Colonic mucosa (tissue), 4 donors: ENCODE measurements at regions not wholly inside any gene's neighbourhood (a gene's known extent, or its start where the extent isn't known, plus 50 kb on each side); places are given as distances from the start of the nearest gene placed in this dataset.
"Not testable (repeated sequence)": the region's sequence is repeated elsewhere in the genome, so short reads cannot be mapped to it uniquely, and the experiment has no call there.

Experiments used
- DNase-seq: peaks from one replicate; pipeline ENCODE4 v3.0.0-alpha.2; 2020
- H3K27ac ChIP-seq: fragments of 200-600 bp; one replicate; pipeline ENCODE4 v1.8.0; 2021
- H3K27me3 ChIP-seq: fragments of 200-600 bp; one replicate; pipeline ENCODE4 v1.8.0; 2021
- H3K36me3 ChIP-seq: fragments of 200-600 bp; one replicate; pipeline ENCODE4 v1.8.0; 2021
- H3K4me1 ChIP-seq: fragments of 200-600 bp; one replicate; pipeline ENCODE4 v1.8.0; 2021; ENCODE audit warnings: mild to moderate bottlenecking
- H3K4me3 ChIP-seq: fragments of 200-600 bp; one replicate; pipeline ENCODE4 v1.8.0; 2021
- H3K9ac ChIP-seq, 2 donors: one replicate each; pipeline ENCODE4 v1.7.0; 2013; ENCODE audit warnings: control low read depth in 2 of 2, low read depth in 2 of 2, low read length in 2 of 2
- H3K9me3 ChIP-seq: fragments of 200-600 bp; one replicate; pipeline ENCODE4 v1.8.0; 2021
- intact Hi-C: fragments of 100-400 bp; cut with DNase I; formaldehyde crosslinking; loops from one replicate; pipeline ENCODE4 v1.14.1; 2022
- TF ChIP-seq, protein P1 (sequence below): fragments of 200-600 bp; IDR thresholded peaks from one replicate; pipeline ENCODE4 v1.8.0; 2022; ENCODE audit warnings: antibody characterized with exemption, mild to moderate bottlenecking
- donor health status: healthy.
- donor health status: DM: no; HTN: no; CAD: no.
- donor health status: DM: no; HTN: no; CAD: no.

DNA sequence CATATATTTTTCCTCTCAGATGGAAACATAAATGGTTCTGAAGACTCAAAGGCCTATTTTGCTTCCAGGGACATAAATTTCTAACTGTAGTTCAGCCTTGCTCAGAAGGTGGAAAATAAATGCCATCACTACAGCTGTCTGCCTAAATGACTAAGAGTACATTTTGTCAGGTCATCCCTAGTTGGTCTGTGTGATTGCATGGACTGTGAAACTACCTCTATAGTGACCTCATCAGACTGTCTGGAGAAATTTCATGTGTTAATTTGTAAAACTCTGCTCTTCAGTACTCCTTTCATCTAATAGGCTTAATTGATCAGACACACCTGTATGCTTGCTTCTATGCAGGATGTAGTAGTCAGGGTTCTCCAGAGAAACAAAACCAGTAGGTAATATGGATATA is 886.9 kb downstream of the AMY1C start:
- Histone ChIP-seq H3K9ac (no peak overlapping the region), H3K36me3 (no peaks in the 10 kb centered on the region), H3K9me3 (no peaks in the 10 kb centered on the region), H3K27me3 (no peaks in the 10 kb centered on the region), H3K4me1 (no peaks in the 10 kb centered on the region), H3K4me3 (no peak overlapping the region), H3K27ac (no peak overlapping the region)
- no peak for DNase-seq
- intact Hi-C loops, result no loop called here
- TF ChIP-seq, protein P1, sequence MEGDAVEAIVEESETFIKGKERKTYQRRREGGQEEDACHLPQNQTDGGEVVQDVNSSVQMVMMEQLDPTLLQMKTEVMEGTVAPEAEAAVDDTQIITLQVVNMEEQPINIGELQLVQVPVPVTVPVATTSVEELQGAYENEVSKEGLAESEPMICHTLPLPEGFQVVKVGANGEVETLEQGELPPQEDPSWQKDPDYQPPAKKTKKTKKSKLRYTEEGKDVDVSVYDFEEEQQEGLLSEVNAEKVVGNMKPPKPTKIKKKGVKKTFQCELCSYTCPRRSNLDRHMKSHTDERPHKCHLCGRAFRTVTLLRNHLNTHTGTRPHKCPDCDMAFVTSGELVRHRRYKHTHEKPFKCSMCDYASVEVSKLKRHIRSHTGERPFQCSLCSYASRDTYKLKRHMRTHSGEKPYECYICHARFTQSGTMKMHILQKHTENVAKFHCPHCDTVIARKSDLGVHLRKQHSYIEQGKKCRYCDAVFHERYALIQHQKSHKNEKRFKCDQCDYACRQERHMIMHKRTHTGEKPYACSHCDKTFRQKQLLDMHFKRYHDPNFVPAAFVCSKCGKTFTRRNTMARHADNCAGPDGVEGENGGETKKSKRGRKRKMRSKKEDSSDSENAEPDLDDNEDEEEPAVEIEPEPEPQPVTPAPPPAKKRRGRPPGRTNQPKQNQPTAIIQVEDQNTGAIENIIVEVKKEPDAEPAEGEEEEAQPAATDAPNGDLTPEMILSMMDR, result no peak

DNA sequence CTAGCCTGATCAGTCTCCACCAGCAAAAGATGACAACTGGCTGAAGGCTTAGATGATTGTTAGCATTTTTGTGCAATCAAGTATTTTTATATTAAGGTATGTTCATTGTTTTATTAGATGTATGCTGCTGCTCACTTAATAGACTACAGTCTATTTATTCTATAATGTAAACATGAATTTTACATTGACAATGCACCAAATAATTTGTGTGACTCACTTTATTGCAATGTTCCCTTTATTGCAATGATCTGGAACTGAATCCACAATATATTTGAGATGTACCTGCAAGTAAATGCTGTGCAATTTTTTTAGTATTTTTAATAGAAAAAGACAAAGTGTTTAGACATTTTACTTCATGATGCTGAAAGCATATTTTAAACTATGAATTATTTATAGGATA is 896.5 kb downstream of the AMY1C start:
- Histone ChIP-seq H3K4me1 (no peaks in the 10 kb centered on the region), H3K9me3 (no peaks in the 10 kb centered on the region), H3K9ac (no peak overlapping the region), H3K27me3 (no peaks in the 10 kb centered on the region), H3K36me3 (no peaks in the 10 kb centered on the region), H3K4me3 (no peak overlapping the region), H3K27ac (no peak overlapping the region)
- TF ChIP-seq, protein P1, result no peak
- intact Hi-C loops, result no loop called here
- DNase-seq, result no peak

DNA sequence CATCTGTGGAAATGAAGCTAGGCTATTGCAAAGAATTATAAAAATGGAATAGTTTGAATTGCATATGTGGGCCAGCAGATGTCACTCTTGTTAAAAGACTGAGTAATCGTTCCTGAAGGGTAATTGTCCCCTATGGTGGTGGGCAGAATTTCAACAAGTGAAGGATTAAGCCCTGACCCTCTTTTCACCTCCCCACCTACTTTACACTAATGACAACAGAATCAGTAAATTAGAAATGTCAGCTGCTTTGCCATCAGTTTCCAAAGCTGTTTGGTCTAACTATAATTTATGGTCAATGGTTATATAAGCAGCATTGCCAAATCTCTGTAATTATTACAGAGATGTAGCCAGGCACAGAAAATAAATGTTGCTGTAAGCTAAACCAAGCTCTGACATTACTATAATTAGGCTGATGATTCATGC is 898.6 kb downstream of the AMY1C start:
- H3K9ac ChIP-seq, result no peak overlapping the region
- DNase-seq, result no peak
- no peaks in the 10 kb centered on the region for H3K36me3 ChIP-seq
- H3K27ac ChIP-seq, result no peak overlapping the region
- H3K27me3 ChIP-seq, result no peaks in the 10 kb centered on the region
- TF ChIP-seq, protein P1, result no peak
- intact Hi-C loops, result no loop called here
- H3K9me3 ChIP-seq, result no peaks in the 10 kb centered on the region
- no peaks in the 10 kb centered on the region for H3K4me1 ChIP-seq
- no peak overlapping the region for H3K4me3 ChIP-seq

DNA sequence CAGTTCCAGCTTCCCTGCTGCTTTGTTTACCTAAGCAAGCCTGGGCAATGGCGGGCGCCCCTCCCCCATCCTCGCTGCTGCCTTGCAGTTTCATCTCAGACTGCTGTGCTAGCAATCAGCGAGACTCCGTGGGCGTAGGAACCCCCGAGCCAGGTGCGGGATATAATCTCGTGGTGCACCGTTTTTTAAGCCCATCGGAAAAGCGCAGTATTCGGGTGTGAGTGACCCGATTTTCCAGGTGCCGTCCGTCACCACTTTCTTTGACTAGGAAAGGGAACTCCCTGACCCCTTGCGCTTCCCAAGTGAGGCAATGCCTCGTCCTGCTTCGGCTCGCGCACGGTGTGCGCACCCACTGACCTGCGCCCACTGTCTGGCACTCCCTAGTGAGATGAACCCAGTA is 914.7 kb downstream of the AMY1C start:
- H3K4me1 ChIP-seq, H3K9me3 ChIP-seq, H3K27ac ChIP-seq, DNase-seq, H3K9ac ChIP-seq, intact Hi-C loops, H3K36me3 ChIP-seq, H3K27me3 ChIP-seq, H3K4me3 ChIP-seq: not testable (repeated sequence)

DNA sequence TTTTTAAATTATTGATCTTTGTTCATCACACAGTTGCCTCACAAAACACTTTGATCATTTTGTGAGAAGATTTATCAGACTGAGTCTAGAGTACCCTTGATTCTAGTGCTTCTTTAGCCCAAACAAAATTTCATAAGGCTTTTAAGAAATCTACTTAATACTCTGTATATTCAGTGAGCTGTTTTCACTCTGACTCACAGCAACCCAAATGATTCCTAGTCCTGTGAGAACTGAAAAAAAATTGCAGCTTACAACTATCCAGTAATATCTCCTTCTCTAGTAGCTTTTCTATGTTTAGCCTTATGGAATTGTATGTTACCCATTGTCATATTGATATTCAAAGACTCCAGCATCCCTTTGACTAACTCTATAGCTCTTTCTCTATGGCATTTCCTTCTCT is 915.6 kb downstream of the AMY1C start:
- Histone ChIP-seq H3K36me3 (no peaks in the 10 kb centered on the region), H3K4me1 (no peaks in the 10 kb centered on the region), H3K9ac (no peak overlapping the region), H3K4me3 (no peak overlapping the region), H3K27ac (no peak overlapping the region), H3K9me3 (no peaks in the 10 kb centered on the region), H3K27me3 (no peaks in the 10 kb centered on the region)
- TF ChIP-seq, protein P1, result no peak
- intact Hi-C loops, result no loop called here
- DNase-seq, result no peak

DNA sequence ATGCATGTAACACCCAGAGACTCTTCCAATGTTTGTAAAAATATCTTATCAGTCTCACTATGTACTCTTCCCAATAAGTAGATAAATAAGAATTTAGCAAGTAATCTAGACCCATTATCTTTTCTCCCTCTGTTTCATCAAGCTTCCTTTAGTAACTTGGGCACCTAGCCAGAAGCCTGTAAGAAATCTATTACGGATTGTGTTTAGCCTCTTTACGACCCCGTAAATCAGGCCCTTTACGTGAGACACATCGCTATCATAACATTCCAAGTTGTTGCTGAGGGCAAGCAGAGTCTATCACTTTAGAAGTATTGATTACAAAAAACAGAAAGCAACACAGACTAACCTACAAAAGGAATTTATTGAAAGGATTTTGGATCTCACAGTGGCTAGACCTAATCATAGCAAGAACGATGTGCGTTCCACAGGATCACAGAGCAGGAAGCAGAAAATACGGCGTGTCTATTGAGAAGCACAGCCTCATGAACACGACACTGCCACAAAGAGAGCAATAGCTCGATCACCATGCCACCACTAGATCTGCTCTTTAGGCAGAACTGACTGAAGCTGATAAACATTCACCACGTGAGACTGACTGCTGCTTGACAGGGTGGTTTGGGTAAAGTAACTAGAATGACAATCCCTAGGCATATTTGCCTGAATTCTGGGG is 922.1 kb downstream of the AMY1C start:
- TF ChIP-seq, protein P1, result no peak
- intact Hi-C loops, result no loop called here
- Histone ChIP-seq H3K9ac (no peak overlapping the region), H3K4me3 (no peak overlapping the region), H3K27me3 (no peaks in the 10 kb centered on the region), H3K36me3 (no peaks in the 10 kb centered on the region), H3K27ac (no peak overlapping the region), H3K9me3 (no peaks in the 10 kb centered on the region), H3K4me1 (no peaks in the 10 kb centered on the region)
- DNase-seq, result no peak
